K562 (cell line): ENCODE measurements at regions not wholly inside any gene's neighbourhood (a gene's known extent, or its start where the extent isn't known, plus 50 kb on each side); places are given as distances from the start of the nearest gene placed in this dataset.

Experiments
- ARID2 ChIP-seq: fragments of 450-650 bp; IDR thresholded peaks from 2 replicates; pipeline ENCODE4 v1.6.1; 2017; ENCODE audit warnings: antibody characterized with exemption, mild to moderate bottlenecking
- CAMTA2 ChIP-seq: fragments of 250-450 bp; sonication (Bioruptor Pico); conservative IDR thresholded peaks from 2 replicates; pipeline ENCODE4 v1.5.1; 2022
- ELF1 ChIP-seq: fragments of 200-800 bp; sonication (Bioruptor generic); IDR thresholded peaks from 2 replicates; pipeline ENCODE4 v1.6.1; 2016; ENCODE audit warnings: missing genetic modification characterization, missing compliant biosample characterization
- FOXA3 ChIP-seq, 2 experiments: fragments of 450-650 bp in 1 of 2; sonication (generic) in 1 of 2; formaldehyde crosslinking; IDR thresholded peaks in 1 of 2; conservative IDR thresholded peaks in 1 of 2; 2 replicates each; pipeline versions ENCODE4 v1.4.0 to v1.8.0; 2020 to 2022; ENCODE audit warnings: mild to moderate bottlenecking in 2 of 2, missing genetic modification reagents in 1 of 2
- HDAC3 ChIP-seq: fragments of 450-650 bp; IDR thresholded peaks from 2 replicates; pipeline ENCODE4 v1.6.1; 2018; ENCODE audit warnings: borderline replicate concordance, mild to moderate bottlenecking, moderate library complexity; ENCODE audit not compliant: partially characterized antibody
- MED1 ChIP-seq: sonication (generic); formaldehyde crosslinking; IDR thresholded peaks from 2 replicates; pipeline ENCODE4 v1.8.1; 2023; ENCODE audit warnings: missing genetic modification reagents, borderline replicate concordance
- MTA1 ChIP-seq: fragments of 450-650 bp; IDR thresholded peaks from 2 replicates; pipeline ENCODE4 v1.6.1; 2017; ENCODE audit warnings: borderline replicate concordance
- NFXL1 ChIP-seq: fragments of 450-650 bp; formaldehyde crosslinking; IDR thresholded peaks from 2 replicates; pipeline ENCODE4 v1.4.0; 2021; ENCODE audit warnings: mild to moderate bottlenecking
- POLR3A ChIP-seq: IDR thresholded peaks from 2 replicates; pipeline ENCODE4 v1.6.1; 2011; ENCODE audit warnings: borderline replicate concordance, mild to moderate bottlenecking, moderate library complexity; ENCODE audit not compliant: insufficient read length, insufficient read depth; ENCODE audit errors: extremely low read depth
- POLR3G ChIP-seq: IDR thresholded peaks from 2 replicates; pipeline ENCODE4 v1.6.1; 2011; ENCODE audit not compliant: insufficient read length, insufficient replicate concordance; ENCODE audit errors: extremely low read depth
- PYGO2 ChIP-seq: fragments of 450-650 bp; IDR thresholded peaks from 2 replicates; pipeline ENCODE4 v1.6.1; 2016; ENCODE audit warnings: mild to moderate bottlenecking, missing genetic modification characterization, moderate library complexity, missing compliant biosample characterization
- RAD21 ChIP-seq, 2 experiments: fragments of 250-450 bp in 1 of 2; fragments of 450-650 bp in 1 of 2; sonication (Bioruptor Pico) in 1 of 2; formaldehyde crosslinking in 1 of 2; IDR thresholded peaks in 1 of 2; conservative IDR thresholded peaks in 1 of 2; 2 replicates each; pipeline versions ENCODE4 v1.4.0 to v1.8.0; 2020 to 2022; ENCODE audit warnings: mild to moderate bottlenecking in 2 of 2, moderate library complexity in 1 of 2
- SRSF3 ChIP-seq: fragments of 200-400 bp; formaldehyde crosslinking; IDR thresholded peaks from 2 replicates; pipeline ENCODE4 v1.6.1; 2016; ENCODE audit warnings: mild to moderate bottlenecking, low read length, moderate library complexity; ENCODE audit not compliant: insufficient read depth
- ZNF24 ChIP-seq: fragments of 450-650 bp; IDR thresholded peaks from 2 replicates; pipeline ENCODE4 v1.6.1; 2016
- ZNF764 ChIP-seq: fragments of 250-450 bp; sonication (Bioruptor Pico); IDR thresholded peaks from 2 replicates; pipeline ENCODE4 v1.4.0; 2020; ENCODE audit warnings: low read depth, mild to moderate bottlenecking, moderate library complexity
- TF ChIP-seq, protein P1 (sequence below), 2 experiments: fragments of 450-650 bp; formaldehyde crosslinking in 1 of 2; IDR thresholded peaks; 2 replicates each; pipeline versions ENCODE4 v1.4.0 to v1.6.1; 2014 to 2020; ENCODE audit warnings: mild to moderate bottlenecking in 2 of 2, borderline replicate concordance in 1 of 2, low read depth in 1 of 2
- TF ChIP-seq, protein P2 (sequence below), 2 experiments: fragments of 450-650 bp in 1 of 2; sonication (generic) in 1 of 2; formaldehyde crosslinking in 1 of 2; IDR thresholded peaks in 1 of 2; conservative IDR thresholded peaks in 1 of 2; 2 replicates each; pipeline versions ENCODE4 v1.6.1 to v1.8.1; 2016 to 2023; ENCODE audit warnings: mild to moderate bottlenecking in 2 of 2, moderate library complexity in 2 of 2, inconsistent platforms in 1 of 2, missing genetic modification reagents in 1 of 2
- TF ChIP-seq, protein P3 (sequence below): sonication (generic); formaldehyde crosslinking; IDR thresholded peaks from 2 replicates; pipeline ENCODE4 v1.8.0; 2022; ENCODE audit warnings: mild to moderate bottlenecking, missing genetic modification reagents

DNA sequence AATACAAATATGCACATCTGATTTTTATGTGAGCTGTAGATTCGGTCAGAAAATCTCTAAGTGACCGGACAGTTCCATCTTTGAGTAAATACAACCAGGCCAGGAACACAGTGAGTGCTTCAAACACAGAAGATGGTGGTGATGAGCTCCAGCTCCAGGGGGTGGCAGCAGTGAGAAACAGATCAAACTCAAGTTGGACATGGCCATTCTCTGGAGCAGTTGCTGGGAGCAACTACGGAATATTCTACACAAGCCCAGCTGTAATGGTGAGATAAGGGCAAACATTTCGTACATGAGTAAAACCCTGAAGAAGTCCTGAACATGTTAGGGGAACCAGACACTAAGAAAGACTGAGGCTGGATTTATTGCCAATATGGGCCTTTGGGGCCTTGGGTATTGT is 100.7 kb downstream of the BARHL2 start (continued):
- TF ChIP-seq MTA1: no peak
- TF ChIP-seq CAMTA2 (CRISPR knock-in tag): no peak
- peak; percentile 41 to 66; a peak in 3 of 4 replicates for TF ChIP-seq RAD21 (CRISPR knock-in tag; conservative IDR thresholded peaks at IDR 0.05 in 1 of 2, IDR thresholded peaks at IDR 0.05 in 1 of 2)
- TF ChIP-seq, protein P1, sequence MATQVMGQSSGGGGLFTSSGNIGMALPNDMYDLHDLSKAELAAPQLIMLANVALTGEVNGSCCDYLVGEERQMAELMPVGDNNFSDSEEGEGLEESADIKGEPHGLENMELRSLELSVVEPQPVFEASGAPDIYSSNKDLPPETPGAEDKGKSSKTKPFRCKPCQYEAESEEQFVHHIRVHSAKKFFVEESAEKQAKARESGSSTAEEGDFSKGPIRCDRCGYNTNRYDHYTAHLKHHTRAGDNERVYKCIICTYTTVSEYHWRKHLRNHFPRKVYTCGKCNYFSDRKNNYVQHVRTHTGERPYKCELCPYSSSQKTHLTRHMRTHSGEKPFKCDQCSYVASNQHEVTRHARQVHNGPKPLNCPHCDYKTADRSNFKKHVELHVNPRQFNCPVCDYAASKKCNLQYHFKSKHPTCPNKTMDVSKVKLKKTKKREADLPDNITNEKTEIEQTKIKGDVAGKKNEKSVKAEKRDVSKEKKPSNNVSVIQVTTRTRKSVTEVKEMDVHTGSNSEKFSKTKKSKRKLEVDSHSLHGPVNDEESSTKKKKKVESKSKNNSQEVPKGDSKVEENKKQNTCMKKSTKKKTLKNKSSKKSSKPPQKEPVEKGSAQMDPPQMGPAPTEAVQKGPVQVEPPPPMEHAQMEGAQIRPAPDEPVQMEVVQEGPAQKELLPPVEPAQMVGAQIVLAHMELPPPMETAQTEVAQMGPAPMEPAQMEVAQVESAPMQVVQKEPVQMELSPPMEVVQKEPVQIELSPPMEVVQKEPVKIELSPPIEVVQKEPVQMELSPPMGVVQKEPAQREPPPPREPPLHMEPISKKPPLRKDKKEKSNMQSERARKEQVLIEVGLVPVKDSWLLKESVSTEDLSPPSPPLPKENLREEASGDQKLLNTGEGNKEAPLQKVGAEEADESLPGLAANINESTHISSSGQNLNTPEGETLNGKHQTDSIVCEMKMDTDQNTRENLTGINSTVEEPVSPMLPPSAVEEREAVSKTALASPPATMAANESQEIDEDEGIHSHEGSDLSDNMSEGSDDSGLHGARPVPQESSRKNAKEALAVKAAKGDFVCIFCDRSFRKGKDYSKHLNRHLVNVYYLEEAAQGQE (IDR thresholded peaks at IDR 0.05; ENCODE audit: borderline replicate concordance): peak; percentile 25; the same call in 1 of the 2 replicates
- TF ChIP-seq, protein P1 (CRISPR knock-in tag; IDR thresholded peaks at IDR 0.05; ENCODE audit: low read depth): no peak
- TF ChIP-seq ZNF24: peak; percentile 44; the same call in 1 of the 2 replicates
- TF ChIP-seq POLR3A: no peak
- no peak for TF ChIP-seq NFXL1 (CRISPR knock-in tag)
- TF ChIP-seq HDAC3: peak; percentile 68
- TF ChIP-seq ZNF764: no peak
- TF ChIP-seq POLR3G: no peak
- TF ChIP-seq, protein P2, sequence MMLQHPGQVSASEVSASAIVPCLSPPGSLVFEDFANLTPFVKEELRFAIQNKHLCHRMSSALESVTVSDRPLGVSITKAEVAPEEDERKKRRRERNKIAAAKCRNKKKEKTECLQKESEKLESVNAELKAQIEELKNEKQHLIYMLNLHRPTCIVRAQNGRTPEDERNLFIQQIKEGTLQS (IDR thresholded peaks at IDR 0.05): no peak
- TF ChIP-seq, protein P2 (CRISPR knock-in tag; conservative IDR thresholded peaks at IDR 0.05): no peak
- TF ChIP-seq MED1 (CRISPR knock-in tag): no peak
- TF ChIP-seq ELF1 (tag): no peak
- TF ChIP-seq SRSF3: no peak
- TF ChIP-seq PYGO2 (tag): no peak
- TF ChIP-seq, protein P3, sequence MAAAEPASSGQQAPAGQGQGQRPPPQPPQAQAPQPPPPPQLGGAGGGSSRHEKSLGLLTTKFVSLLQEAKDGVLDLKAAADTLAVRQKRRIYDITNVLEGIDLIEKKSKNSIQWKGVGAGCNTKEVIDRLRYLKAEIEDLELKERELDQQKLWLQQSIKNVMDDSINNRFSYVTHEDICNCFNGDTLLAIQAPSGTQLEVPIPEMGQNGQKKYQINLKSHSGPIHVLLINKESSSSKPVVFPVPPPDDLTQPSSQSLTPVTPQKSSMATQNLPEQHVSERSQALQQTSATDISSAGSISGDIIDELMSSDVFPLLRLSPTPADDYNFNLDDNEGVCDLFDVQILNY (CRISPR knock-in tag): no peak
- no peak for TF ChIP-seq ARID2
- no peak for TF ChIP-seq FOXA3 (CRISPR knock-in tag; conservative IDR thresholded peaks at IDR 0.05 in 1 of 2, IDR thresholded peaks at IDR 0.05 in 1 of 2)
